ENCODE measurements at regions not wholly inside any gene's neighbourhood (a gene's known extent, or its start where the extent isn't known, plus 50 kb on each side); places are given as distances from the start of the nearest gene placed in this dataset.

- no peak overlapping the region for H3K4me2 ChIP-seq (ENCODE audit: low read depth, low read length, poor library complexity, severe bottlenecking)
- H3K79me2 ChIP-seq (ENCODE audit: insufficient read depth, low read length), result no peaks in the 10 kb centered on the region
- H4K20me1 ChIP-seq (ENCODE audit: insufficient read depth, low read length, poor library complexity, severe bottlenecking), result no peaks in the 10 kb centered on the region
- no peaks in the 10 kb centered on the region for H3K4me1 ChIP-seq (ENCODE audit: insufficient read depth, low read length, poor library complexity, severe bottlenecking)
- no peaks in the 10 kb centered on the region for H3K36me3 ChIP-seq (ENCODE audit: insufficient read depth, low read length)
- no peak for TF ChIP-seq CTCF (conservative IDR thresholded peaks at IDR 0.05; ENCODE audit: low read length)
- TF ChIP-seq EZH2phosphoT487 (IDR thresholded peaks at IDR 0.05; ENCODE audit: borderline replicate concordance), result no peak
- H3K9me3 ChIP-seq (ENCODE audit: insufficient read depth, low read depth, low read length), result no peaks in the 10 kb centered on the region
- no peak overlapping the region for H3K9ac ChIP-seq (ENCODE audit: low read depth, low read length, poor library complexity, severe bottlenecking)
- no peaks in the 10 kb centered on the region for H3K9me2 ChIP-seq (replicated peaks; ENCODE audit: low read depth, low read length)
- H2AFZ ChIP-seq (ENCODE audit: low read length), result no peak overlapping the region
- H3F3A ChIP-seq (ENCODE audit: low read depth), result no peaks in the 10 kb centered on the region
- no peaks in the 10 kb centered on the region for H3K27me3 ChIP-seq (ENCODE audit: insufficient read depth, low read length, poor library complexity, severe bottlenecking)
- no peak overlapping the region for H3K4me3 ChIP-seq (ENCODE audit: low read length, poor library complexity, severe bottlenecking)
Observed at GRCh38 chr16:85175724-85176233, 63.5 kb upstream of the CIBAR2 start.

GRCh38 chr16:85176541-85177447 lies 64.5 kb upstream of the CIBAR2 start:
- no peaks in the 10 kb centered on the region for H4K20me1 ChIP-seq (ENCODE audit: insufficient read depth, low read length, poor library complexity, severe bottlenecking)
- TF ChIP-seq EZH2phosphoT487 (IDR thresholded peaks at IDR 0.05; ENCODE audit: borderline replicate concordance), result no peak
- TF ChIP-seq CTCF (conservative IDR thresholded peaks at IDR 0.05; ENCODE audit: low read length), result no peak
- no peaks in the 10 kb centered on the region for H3K9me3 ChIP-seq (ENCODE audit: insufficient read depth, low read depth, low read length)
- no peak overlapping the region for H2AFZ ChIP-seq (ENCODE audit: low read length)
- H3K36me3 ChIP-seq (ENCODE audit: insufficient read depth, low read length), result no peaks in the 10 kb centered on the region
- no peak overlapping the region for H3K4me2 ChIP-seq (ENCODE audit: low read depth, low read length, poor library complexity, severe bottlenecking)
- no peaks in the 10 kb centered on the region for H3K79me2 ChIP-seq (ENCODE audit: insufficient read depth, low read length)
- no peaks in the 10 kb centered on the region for H3F3A ChIP-seq (ENCODE audit: low read depth)
- no peak overlapping the region for H3K9ac ChIP-seq (ENCODE audit: low read depth, low read length, poor library complexity, severe bottlenecking)
- no peak overlapping the region for H3K4me3 ChIP-seq (ENCODE audit: low read length, poor library complexity, severe bottlenecking)
- H3K4me1 ChIP-seq (ENCODE audit: insufficient read depth, low read length, poor library complexity, severe bottlenecking), result no peaks in the 10 kb centered on the region
- no peaks in the 10 kb centered on the region for H3K9me2 ChIP-seq (replicated peaks; ENCODE audit: low read depth, low read length)
- H3K27me3 ChIP-seq (ENCODE audit: insufficient read depth, low read length, poor library complexity, severe bottlenecking), result no peaks in the 10 kb centered on the region

GRCh38 chr16:85177448-85177846 lies 65.2 kb upstream of the CIBAR2 start:
- TF ChIP-seq CTCF (conservative IDR thresholded peaks at IDR 0.05; ENCODE audit: low read length) (no peak), EZH2phosphoT487 (IDR thresholded peaks at IDR 0.05; ENCODE audit: borderline replicate concordance) (no peak)
- Histone ChIP-seq H3K9me3 (ENCODE audit: insufficient read depth, low read depth, low read length) (no peaks in the 10 kb centered on the region), H4K20me1 (ENCODE audit: insufficient read depth, low read length, poor library complexity, severe bottlenecking) (no peaks in the 10 kb centered on the region), H3K4me3 (ENCODE audit: low read length, poor library complexity, severe bottlenecking) (no peak overlapping the region), H3K4me1 (ENCODE audit: insufficient read depth, low read length, poor library complexity, severe bottlenecking) (no peaks in the 10 kb centered on the region), H3K36me3 (ENCODE audit: insufficient read depth, low read length) (no peaks in the 10 kb centered on the region), H2AFZ (ENCODE audit: low read length) (no peak overlapping the region), H3K27me3 (ENCODE audit: insufficient read depth, low read length, poor library complexity, severe bottlenecking) (no peaks in the 10 kb centered on the region), H3K9ac (ENCODE audit: low read depth, low read length, poor library complexity, severe bottlenecking) (no peak overlapping the region), H3K79me2 (ENCODE audit: insufficient read depth, low read length) (no peaks in the 10 kb centered on the region), H3F3A (ENCODE audit: low read depth) (no peaks in the 10 kb centered on the region), H3K9me2 (replicated peaks; ENCODE audit: low read depth, low read length) (no peaks in the 10 kb centered on the region), H3K4me2 (ENCODE audit: low read depth, low read length, poor library complexity, severe bottlenecking) (no peak overlapping the region)

Data from Loucy (cell line).